ENCODE measurements at regions not wholly inside any gene's neighbourhood (a gene's known extent, or its start where the extent isn't known, plus 50 kb on each side); places are given as distances from the start of the nearest gene placed in this dataset.

DNA sequence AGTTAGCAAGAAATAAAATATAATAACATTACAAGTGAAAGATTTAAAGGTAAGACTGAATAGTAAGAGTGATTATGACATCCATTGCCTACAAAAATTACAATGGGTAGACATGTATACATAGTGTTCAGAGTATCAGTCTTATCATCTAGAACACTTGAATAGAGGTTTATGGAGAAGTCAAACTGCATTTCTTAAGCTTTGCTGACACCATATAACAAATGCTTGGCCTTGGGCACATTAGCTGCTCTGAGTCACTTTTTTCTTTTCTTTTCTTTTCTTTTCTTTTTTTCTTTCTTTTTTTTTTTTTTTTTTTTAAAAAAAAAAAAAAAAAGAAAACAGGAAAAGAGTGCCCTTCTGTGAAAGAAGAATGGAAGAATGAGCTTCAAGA is 220.0 kb downstream of the SPCS3 start:
- TF ChIP-seq, protein P1, sequence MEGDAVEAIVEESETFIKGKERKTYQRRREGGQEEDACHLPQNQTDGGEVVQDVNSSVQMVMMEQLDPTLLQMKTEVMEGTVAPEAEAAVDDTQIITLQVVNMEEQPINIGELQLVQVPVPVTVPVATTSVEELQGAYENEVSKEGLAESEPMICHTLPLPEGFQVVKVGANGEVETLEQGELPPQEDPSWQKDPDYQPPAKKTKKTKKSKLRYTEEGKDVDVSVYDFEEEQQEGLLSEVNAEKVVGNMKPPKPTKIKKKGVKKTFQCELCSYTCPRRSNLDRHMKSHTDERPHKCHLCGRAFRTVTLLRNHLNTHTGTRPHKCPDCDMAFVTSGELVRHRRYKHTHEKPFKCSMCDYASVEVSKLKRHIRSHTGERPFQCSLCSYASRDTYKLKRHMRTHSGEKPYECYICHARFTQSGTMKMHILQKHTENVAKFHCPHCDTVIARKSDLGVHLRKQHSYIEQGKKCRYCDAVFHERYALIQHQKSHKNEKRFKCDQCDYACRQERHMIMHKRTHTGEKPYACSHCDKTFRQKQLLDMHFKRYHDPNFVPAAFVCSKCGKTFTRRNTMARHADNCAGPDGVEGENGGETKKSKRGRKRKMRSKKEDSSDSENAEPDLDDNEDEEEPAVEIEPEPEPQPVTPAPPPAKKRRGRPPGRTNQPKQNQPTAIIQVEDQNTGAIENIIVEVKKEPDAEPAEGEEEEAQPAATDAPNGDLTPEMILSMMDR (IDR thresholded peaks at IDR 0.05; ENCODE audit: insufficient read depth, low read length, missing control alignments), result no peak
- CTCF ChIA-PET, result no interaction called here
- no peak overlapping the region for H3K4me3 ChIP-seq (ENCODE audit: low read depth, low read length)
- POLR2A ChIA-PET, result no interaction called here
- no peak for DNase-seq (ENCODE audit: low read depth, low spot score)

DNA sequence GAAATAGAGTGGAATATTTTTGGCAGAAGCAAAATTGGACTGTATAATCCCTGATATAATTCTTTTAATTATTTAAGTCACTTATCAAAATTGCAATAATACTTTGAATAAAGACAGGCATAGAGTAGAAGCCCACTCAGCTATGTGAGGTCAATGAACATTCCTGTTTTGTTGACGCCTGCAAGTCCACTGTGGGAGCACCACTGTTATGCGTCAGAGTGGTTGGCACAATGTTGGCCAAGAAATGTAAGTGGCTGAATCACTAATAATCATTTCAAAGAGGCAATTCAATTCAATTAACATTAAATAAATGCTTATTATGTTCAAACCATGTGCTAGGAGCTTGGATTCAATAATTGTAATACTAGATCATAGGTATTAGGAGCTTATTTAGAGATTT is 221.0 kb downstream of the SPCS3 start:
- no peak overlapping the region for H3K4me3 ChIP-seq (ENCODE audit: low read depth, low read length)
- ChIA-PET CTCF (no interaction called here), POLR2A (no interaction called here)
- DNase-seq (ENCODE audit: low read depth, low spot score), result no peak
- TF ChIP-seq, protein P1 (IDR thresholded peaks at IDR 0.05; ENCODE audit: insufficient read depth, low read length, missing control alignments), result no peak

DNA sequence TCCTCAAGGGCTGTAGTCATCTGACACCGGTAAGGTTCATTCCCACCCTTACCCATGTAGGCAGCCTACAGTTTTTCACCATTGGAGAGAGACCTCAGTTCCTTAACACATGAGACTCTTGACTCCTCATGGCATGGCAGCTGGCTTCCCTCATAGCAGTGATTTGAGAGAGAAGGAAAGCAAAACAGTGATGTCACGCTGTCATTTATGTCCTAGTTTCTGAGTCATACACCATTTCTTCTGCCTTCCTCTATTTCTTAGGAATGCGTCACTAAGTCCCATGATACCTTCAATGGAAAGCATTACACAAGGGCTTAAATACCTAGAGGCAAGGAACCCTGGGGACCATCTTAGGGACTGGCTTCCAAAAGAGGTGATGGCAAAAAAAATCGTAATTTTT is 226.1 kb downstream of the SPCS3 start:
- ChIA-PET CTCF (interaction anchor here (1.3 kb wide), 1 partner anchor 18 kb away, joined by 4 read pairs; no protein-coding TSS in a partner anchor), POLR2A (no interaction called here)
- no peak overlapping the region for H3K4me3 ChIP-seq (ENCODE audit: low read depth, low read length)
- TF ChIP-seq, protein P1 (IDR thresholded peaks at IDR 0.05; ENCODE audit: insufficient read depth, low read length, missing control alignments), result no peak
- no peak for DNase-seq (ENCODE audit: low read depth, low spot score)

DNA sequence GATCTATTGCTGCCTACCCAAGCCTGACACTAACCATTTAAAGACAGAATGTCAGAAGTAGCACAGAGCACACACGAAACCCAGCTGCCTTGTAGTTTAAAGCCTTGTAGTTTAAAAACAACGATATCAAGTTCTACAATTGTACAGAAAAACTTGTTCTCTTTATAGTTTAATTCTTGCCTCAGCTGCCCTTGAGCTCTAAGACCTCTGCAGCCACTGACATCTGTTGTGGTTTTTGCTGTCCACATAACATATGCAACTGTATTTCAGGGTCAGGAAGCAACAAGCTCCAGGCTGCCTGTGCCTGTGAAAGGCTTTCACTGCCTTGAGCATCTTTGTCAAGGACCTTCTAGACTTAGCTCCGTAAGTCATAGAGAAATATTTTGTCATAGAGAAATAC is 227.2 kb downstream of the SPCS3 start:
- ChIA-PET POLR2A (no interaction called here), CTCF (interaction anchor here (0.7 to 1.3 kb wide), 3 partner anchors 14 to 170 kb away, joined by 3 to 4 read pairs (median 3); no protein-coding TSS in a partner anchor)
- TF ChIP-seq, protein P1 (IDR thresholded peaks at IDR 0.05; ENCODE audit: insufficient read depth, low read length, missing control alignments), result no peak
- no peak for DNase-seq (ENCODE audit: low read depth, low spot score)
- no peak overlapping the region for H3K4me3 ChIP-seq (ENCODE audit: low read depth, low read length)

DNA sequence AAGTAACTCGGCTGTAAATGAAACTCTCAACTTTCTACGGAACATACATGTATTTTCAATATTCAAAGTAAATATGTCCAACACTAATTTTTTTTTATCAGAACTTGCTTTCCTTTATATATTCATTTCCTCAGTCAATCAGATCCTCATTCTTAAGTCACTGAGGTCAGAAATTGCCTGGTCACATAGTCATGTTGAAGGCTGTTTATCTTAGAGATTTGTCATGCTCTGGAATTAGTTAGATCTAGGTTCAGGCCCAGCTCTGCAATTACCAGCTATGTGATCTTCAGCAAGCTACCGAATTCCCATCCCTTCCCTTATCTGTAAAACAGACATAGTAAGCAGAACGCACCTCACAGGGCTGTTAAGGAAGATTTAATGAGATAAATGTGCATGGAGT is 228.8 kb downstream of the SPCS3 start:
- CTCF ChIA-PET, result no interaction called here
- POLR2A ChIA-PET, result no interaction called here
- DNase-seq (ENCODE audit: low read depth, low spot score), result peak; percentile 40
- TF ChIP-seq, protein P1 (IDR thresholded peaks at IDR 0.05; ENCODE audit: insufficient read depth, low read length, missing control alignments), result no peak
- no peak overlapping the region for H3K4me3 ChIP-seq (ENCODE audit: low read depth, low read length)

DNA sequence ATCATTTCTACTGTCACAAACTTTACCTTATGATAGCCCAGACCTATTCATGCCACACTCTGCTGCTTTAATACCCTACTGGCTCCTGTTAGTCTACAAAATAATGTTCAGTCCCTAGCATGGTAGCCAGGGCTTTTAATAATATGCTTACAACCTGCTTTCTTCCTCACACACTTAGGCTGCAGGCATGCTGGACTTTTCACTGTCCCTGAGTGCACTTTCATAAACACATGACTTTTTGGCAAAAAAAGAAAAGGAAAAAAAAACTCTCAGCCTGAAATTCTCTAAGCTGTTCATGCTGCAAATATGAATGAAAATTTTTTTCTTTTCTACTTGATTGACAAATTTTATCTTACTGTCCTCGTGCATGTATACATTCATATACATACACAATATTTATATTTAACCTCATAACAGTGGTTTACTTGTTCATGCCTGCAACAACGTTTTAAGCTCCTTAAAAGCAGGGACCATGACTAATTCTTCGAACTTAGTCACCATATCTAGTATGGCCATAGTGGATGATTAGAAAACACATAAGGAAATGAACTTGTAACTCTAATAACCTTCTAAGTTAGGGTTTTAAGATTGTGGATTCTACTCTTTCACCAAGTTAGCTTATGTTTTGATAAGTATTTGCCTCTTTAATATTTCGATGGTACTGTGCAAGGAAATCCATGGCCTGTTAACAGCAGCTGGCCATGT is 229.5 kb downstream of the SPCS3 start:
- DNase-seq (ENCODE audit: low read depth, low spot score), result no peak
- TF ChIP-seq, protein P1 (IDR thresholded peaks at IDR 0.05; ENCODE audit: insufficient read depth, low read length, missing control alignments), result no peak
- POLR2A ChIA-PET, result interaction anchor here (0.7 kb wide), 1 partner anchor 411 kb away, joined by 5 read pairs; no protein-coding TSS in a partner anchor
- CTCF ChIA-PET, result no interaction called here
- no peak overlapping the region for H3K4me3 ChIP-seq (ENCODE audit: low read depth, low read length)
